ENCODE measurements at regions not wholly inside any gene's neighbourhood (a gene's known extent, or its start where the extent isn't known, plus 50 kb on each side); places are given as distances from the start of the nearest gene placed in this dataset.

- DNase-seq = no peak
Measured at GRCh38 chr9:1713841-1714240, 301.3 kb upstream of the SMARCA2 start.

GRCh38 chr9:1717882-1718281, 297.3 kb upstream of the SMARCA2 start:
- DNase-seq = no peak

- DNase-seq = no peak
Measured at GRCh38 chr9:1718836-1719235, 296.3 kb upstream of the SMARCA2 start.

GRCh38 chr9:1721196-1721595, 294.0 kb upstream of the SMARCA2 start:
- no peak for DNase-seq

- no peak for DNase-seq
Measured at GRCh38 chr9:1722404-1722803, 292.7 kb upstream of the SMARCA2 start.

GRCh38 chr9:1723522-1724015, 291.6 kb upstream of the SMARCA2 start:
- no peak for DNase-seq

- DNase-seq = no peak
Measured at GRCh38 chr9:1726993-1727759, 288.0 kb upstream of the SMARCA2 start.

- no peak for DNase-seq
Measured at GRCh38 chr9:1729631-1730030, 285.5 kb upstream of the SMARCA2 start.

GRCh38 chr9:1732670-1733069, 282.5 kb upstream of the SMARCA2 start:
- no peak for DNase-seq

GRCh38 chr9:1738511-1739100, 276.5 kb upstream of the SMARCA2 start:
- DNase-seq = no peak

- no peak for DNase-seq
Measured at GRCh38 chr9:1743121-1743960, 271.8 kb upstream of the SMARCA2 start.

- DNase-seq = no peak
Measured at GRCh38 chr9:1745980-1746379, 269.2 kb upstream of the SMARCA2 start.

GRCh38 chr9:1747417-1747967, 267.7 kb upstream of the SMARCA2 start:
- DNase-seq = no peak

GRCh38 chr9:1748407-1748806, 266.7 kb upstream of the SMARCA2 start:
- no peak for DNase-seq

GRCh38 chr9:1757186-1757585, 258.0 kb upstream of the SMARCA2 start:
- no peak for DNase-seq

GRCh38 chr9:1759009-1759408, 256.1 kb upstream of the SMARCA2 start:
- DNase-seq = no peak

- no peak for DNase-seq
Measured at GRCh38 chr9:1759771-1760300, 255.3 kb upstream of the SMARCA2 start.

- DNase-seq = no peak
Measured at GRCh38 chr9:1761807-1762206, 253.3 kb upstream of the SMARCA2 start.

GRCh38 chr9:1766042-1766441, 249.1 kb upstream of the SMARCA2 start:
- DNase-seq = no peak

- no peak for DNase-seq
Measured at GRCh38 chr9:1768561-1768960, 246.6 kb upstream of the SMARCA2 start.

- no peak for DNase-seq
Measured at GRCh38 chr9:1771094-1771789, 243.9 kb upstream of the SMARCA2 start.

GRCh38 chr9:1775230-1775629, 239.9 kb upstream of the SMARCA2 start:
- DNase-seq = no peak

All from fibroblast of upper back skin (primary cell).